HG03442 (cell line): ENCODE measurements at regions not wholly inside any gene's neighbourhood (a gene's known extent, or its start where the extent isn't known, plus 50 kb on each side); places are given as distances from the start of the nearest gene placed in this dataset.
"Not testable (repeated sequence)": the region's sequence is repeated elsewhere in the genome, so short reads cannot be mapped to it uniquely, and the experiment has no call there.

Experiments
- ATAC-seq: cut with Tn5 transposase; IDR thresholded peaks from one replicate; pipeline ENCODE4 v1.9.1; 2021; ENCODE audit warnings: mild to moderate bottlenecking, moderate library complexity; ENCODE audit not compliant: unreplicated experiment

DNA sequence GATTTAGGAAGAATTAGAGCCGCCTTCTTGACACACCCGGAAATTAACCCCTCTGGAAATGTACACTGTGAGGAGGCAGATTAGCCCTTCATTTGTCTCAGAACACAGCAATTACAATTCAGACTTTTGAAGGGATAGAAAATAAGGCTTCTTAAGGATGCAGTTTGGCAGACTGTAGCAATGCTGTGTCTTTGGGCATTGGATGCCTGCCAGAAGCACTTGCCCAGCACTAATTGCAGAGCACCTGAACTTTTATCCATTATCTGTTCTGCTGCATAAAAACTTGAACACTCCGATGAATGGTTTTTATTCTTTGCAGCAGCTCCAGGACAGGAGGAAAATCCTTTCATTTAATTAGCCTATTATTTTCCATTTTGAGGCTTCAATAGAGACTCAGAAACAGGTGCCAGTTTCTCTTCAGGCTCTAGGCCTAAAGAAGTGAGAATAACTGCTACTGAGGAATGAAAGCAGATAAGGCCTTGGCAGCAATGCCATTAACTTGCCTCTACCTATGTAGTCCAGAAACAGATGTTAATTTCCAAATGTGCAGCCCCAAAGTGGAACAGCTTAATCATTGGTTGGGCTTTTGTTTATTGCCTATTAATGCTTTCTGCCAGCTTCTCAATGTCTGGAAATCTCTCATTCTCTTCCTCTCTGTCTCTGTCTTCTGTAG is 418.5 kb downstream of the NSUN3 start:
- no peak for ATAC-seq

DNA sequence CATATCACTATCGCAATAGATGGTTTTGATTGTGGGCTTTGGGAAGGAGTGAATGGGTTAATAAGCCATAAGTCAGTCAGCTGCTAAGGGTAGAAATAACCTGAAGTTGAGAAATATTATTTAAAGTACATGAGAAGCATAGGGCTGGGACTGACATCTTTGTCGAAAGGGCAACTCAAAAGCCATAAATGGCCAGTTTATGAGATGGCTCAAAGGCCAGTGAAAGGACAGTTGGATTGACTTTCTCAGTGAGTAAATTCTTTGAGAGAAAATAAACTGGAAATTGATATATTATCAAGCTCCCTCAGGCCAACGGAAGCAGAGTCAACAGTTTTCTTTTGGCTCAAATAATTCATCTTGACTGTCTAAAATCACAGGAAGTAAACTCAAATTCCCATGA is 419.8 kb downstream of the NSUN3 start:
- ATAC-seq: no peak

DNA sequence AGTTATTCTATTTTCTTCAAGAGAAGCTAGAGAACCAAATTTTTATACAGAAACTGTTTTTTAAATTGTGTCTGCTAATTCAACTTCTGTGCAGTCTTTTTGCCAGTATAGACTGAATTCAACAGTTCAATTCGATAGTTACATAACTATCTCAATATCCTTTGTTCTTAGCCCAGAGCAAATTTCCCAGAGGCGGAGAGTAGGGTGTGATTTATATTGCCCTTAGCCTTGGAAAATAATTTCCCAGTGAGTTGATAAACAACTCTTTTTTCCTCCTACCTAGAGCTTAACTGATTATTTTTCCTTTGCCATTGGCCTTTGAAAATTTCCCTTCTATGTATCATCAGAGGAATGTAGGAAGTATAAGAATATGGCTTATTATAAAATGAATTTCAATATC is 420.5 kb downstream of the NSUN3 start:
- ATAC-seq: no peak

DNA sequence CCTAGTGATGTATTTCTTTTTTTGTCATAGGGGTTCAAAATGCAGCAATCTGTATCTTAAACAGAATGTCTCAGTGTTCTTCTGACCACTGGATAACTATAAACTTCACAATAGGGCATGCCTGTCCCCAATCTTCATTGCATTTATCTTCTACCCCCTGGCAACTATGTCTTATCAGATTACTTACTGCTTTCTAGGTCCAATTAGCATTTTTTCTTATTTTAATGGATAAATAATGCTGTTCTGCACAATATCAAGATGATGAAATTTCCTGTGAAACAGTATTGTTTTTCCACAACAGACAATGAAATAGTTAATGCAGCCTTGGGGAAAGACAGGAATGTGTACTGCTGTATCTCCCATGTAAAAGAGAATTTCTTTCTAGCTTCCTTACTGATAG is 432.1 kb downstream of the NSUN3 start:
- ATAC-seq: no peak

DNA sequence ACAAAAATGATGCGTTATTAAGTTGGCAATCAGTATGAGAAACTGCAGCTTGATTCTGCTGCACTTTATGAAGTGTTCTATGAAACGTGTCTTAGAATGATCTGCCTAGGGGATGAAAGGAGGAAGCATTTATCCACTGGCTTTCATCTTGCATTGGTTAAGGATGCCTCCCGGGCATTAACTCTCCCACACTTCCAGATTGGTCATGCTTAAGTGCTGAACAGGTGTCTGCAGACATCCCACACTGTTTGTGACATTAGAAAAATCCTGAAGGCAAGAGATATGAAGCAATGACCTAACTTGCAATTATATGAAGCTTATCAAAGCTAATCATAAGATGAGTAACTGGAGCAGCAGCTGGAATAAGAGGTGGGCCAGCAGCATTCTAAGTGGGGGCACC is 437.3 kb downstream of the NSUN3 start:
- ATAC-seq: no peak

DNA sequence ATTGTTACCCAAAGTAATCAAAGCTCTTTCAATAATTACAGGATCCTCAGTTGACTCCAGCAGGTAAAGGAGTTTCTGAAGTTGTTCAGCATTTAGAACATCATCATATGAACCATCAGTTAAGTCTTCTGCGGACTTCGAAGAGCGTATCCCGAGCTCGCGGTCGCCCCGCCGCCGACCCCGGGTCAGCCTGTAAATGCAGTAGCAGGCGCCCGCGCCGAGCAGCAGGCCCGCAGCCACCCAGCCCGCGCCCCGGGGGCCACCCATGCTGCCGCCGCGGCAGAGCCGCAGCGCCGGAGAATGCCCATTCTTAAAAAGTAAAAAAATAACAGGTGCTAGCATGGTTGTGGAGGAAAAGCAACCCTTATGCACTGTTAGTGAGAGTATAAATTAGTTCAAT is 444.5 kb downstream of the NSUN3 start:
- not testable (repeated sequence) for ATAC-seq

DNA sequence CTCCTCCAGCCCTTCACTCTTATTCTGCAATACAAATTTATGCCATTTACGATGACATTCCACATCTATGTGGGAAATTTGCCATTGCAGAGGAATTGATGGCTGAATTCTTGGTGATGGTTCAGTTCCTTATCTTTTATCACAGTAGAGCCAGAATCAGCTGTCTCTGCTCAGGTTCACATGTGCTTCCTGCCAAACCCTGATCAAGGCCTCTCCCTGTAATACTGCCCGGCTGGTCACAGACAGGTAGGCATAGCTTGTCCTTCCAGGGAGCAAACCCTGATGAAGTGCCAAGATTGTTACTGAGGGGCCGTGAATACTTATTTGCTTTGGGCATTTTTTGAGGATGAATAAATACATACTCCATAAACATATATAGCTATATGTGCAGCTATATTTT is 450.0 kb downstream of the NSUN3 start:
- no peak for ATAC-seq

DNA sequence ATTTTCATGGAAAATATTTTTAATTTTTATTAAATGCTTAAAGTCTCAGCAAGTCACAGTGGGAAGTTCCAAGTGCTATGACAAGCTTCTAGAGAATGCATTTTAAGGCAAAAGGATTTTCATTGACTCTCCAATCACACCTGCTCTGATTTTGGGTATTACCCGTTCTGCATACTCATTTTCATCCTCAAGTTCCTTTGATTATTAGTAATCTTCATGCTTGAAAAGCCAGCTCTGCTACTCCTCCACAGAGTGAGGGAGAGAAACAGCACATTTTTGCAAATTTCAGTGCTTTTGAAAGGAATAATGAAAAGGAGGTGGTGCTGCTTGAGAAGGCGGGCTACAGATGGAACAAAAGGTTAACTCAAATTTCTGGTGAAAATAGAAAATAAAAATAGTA is 450.7 kb downstream of the NSUN3 start:
- ATAC-seq: no peak

DNA sequence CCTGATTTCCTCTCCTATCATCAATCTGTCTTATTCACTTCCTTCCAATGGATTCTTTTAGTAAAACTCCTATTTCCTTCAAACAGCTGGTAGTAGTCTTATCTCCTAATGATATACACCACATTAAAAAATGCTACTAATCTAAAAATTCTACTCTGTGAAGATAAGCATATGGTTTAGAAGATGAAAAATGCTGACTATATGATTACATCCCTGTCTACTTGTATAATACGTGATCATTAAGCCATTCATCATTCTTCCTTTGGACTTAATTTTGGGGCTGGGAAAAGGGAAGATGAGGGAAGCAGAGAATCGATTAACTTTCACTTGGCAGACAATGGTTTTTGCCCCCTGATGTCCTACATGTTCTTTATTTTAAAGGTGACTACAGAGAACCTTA is 453.1 kb downstream of the NSUN3 start:
- no peak for ATAC-seq

DNA sequence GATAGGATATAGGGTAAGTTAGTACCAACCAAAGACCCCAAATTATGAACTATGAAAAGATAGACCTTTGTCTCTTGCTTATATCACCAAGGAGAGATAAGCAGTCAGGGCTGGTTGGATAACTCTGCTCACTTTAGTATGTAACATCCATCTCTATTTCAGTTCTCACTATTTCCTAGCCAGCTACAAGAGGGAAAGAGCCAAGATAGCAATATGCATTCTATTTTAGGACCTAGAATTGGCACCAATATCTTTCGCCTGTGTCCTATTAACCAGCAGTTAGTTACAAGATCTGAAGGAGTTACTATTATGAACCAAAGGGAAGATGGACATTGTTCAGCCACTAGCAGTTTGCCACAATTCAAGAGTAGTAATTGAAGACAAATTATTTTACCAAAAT is 457.5 kb downstream of the NSUN3 start:
- ATAC-seq: no peak

DNA sequence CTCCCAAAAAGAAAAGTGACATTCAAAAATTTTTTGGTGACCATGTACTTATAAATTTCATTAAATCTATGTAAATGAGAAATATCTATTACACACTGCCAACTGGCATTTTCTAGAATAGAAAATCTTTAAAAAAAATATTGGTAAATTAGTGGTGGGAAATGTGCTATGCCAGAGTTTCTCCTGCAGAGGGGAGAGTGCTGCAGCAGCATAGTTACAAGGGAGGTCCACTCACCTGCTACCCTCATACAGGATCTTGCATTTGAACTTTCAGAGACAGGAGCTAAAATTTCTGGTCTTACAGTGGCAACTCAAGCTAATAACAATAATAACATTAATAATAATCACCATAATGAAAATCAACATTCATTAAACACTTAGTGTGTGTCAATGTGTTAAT is 459.6 kb downstream of the NSUN3 start:
- no peak for ATAC-seq

DNA sequence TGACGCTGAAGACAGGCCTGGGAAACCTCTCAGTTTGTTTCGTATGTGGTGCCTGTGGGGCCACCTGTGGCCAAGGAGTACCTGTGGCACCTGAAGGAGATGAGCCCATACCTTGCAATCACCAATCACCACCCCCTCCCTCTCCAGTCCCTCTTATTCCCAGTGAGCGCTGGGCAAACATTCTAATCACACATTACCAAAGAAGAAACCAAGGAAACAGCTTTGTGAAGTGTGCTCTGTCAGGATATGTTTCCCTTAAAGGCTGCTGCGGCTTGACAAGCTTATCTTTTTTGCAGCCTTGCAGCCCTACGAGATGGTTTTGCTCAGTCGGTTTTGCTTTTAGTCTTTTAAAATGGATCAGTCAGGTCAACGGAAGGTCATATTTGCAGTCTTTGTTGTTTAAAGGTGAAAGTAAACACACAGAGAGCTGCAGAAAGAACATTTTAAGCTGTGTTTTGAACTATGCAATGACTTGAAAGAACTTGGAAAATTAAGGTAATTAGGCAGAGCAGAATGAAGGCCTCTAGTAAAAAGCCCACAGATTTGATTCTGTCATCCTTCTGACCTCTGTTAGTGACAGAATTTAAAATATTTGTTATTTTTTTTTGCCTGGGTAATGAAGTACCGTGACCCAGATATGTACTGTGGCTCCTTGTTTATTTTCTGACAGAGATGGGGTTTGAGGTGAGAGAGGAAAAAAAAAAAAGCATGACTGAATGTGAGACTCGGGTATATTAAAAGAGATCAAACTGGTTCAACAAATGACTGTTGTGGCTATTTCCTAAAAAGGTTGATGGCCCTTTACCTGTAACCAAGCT is 461.4 kb downstream of the NSUN3 start:
- ATAC-seq: no peak

DNA sequence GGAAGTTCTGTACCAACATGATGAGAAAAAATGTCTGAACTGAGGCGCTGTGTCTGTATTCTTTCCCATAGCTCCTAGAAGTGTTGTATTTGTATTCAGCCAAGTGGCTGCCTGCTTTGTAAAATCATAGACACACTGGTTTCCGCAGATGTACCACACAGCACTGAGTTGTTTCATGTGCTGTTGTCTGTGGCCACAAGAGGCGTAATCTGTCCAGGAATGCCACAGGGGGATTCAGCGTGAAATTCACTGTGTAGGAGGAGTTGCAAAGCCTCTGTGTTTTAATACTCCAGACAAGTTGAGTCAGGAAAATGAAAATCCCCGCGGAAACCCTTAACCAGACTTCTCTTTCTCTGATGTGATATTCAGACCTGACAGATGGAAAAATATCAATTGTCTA is 462.2 kb downstream of the NSUN3 start:
- no peak for ATAC-seq

DNA sequence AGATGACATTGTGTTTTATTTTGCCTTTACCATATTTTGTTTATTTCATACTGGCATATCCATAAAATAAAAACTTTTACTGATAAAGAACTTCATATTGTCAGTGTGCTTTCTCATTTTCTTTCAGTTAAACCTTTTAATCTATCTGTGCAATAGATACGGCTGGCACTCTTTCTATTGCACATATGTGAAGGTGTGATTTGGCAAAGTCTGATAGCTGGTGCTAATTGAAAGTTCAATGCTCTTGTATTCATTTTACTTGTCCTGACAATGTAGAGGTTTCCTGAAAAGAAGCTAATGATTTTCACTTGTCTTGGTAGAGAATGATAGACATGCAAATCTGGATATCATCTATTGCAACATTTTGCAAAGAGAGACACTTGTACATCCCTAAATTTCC is 467.0 kb downstream of the NSUN3 start:
- ATAC-seq: no peak

DNA sequence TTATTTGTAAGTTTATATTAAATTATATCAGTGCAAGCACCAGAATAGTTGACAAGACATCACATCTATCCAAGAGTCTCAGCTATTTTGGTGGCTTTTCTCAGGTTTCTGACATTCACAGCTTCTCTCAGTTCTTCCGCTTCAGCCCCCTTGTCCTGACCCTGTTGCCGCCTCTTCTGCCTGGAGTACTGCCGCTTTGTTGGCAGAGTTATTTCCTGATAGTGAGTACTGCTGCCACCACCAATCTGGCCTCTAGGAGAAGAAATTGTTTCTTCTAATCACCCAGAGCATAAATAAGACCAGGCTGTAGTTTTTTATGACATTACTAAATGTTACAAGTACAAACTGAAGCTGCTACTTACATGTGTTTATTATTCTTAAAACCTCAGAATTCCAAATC is 470.1 kb downstream of the NSUN3 start:
- no peak for ATAC-seq

DNA sequence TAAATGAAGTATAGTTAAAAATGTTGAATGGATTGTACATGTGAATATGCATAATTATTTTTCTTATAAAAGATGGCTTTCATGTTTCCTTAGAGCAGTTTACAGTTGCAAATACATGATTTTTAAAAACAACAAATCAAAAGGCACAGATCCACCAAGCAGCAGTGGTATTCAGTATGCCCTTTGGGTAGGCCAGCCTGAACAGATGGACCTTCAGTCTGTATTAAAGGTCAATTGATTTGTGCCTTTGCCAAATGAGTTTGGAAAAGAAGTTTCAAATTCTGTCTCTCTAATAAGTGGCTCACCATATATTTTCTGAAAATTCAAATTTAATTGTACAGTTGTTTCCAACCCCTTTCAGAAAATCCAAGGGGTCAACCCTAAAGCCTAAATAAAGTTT is 477.1 kb downstream of the NSUN3 start:
- no peak for ATAC-seq

DNA sequence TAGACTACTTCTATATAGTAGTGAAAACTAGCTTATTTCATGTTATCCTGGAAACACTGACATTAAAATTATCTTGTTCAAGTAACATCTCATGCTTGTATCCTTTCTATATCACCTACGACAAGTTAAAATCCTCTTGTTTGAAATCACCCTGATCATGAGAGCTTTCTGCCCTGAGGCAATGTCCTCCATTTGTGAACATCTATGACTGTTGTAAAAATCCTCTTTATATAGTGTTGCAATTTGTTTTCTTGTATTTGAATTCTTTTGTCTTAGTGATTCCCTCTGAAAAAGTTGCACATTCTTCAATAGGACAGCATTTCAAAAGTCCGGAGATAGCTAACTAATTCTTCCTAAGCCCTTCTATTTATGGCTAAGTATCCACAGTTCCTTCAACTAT is 480.3 kb downstream of the NSUN3 start:
- ATAC-seq: no peak

DNA sequence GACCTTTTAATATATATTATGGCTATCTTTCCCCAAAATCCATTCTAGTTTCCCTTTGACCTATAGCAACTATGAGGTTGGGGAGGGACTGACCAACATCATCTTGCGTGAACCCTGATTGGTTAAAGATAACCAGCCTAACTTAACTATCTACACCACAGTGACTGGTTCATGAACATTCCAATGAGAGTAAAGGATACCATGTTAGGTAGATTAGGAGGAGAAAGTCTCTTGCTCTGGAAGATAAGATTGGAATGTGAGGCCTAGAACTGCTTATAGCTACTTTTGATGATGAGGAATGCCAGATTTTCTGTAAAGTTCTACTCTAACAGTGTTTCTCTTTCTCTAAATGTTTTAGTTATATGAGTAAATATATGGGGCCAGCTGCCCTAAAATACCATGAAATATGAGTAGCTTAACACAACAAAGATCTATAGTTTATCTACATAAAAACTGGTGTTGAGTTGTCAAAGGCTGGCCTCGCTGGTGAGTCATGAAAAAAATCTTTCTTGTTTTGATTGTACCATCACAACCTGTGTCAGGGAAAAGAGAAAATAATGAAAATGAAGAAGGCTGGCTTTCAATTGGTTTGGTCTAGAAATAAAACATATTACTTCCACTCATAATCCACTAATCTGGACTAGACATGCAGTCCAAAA is 481.4 kb downstream of the NSUN3 start:
- ATAC-seq: no peak

DNA sequence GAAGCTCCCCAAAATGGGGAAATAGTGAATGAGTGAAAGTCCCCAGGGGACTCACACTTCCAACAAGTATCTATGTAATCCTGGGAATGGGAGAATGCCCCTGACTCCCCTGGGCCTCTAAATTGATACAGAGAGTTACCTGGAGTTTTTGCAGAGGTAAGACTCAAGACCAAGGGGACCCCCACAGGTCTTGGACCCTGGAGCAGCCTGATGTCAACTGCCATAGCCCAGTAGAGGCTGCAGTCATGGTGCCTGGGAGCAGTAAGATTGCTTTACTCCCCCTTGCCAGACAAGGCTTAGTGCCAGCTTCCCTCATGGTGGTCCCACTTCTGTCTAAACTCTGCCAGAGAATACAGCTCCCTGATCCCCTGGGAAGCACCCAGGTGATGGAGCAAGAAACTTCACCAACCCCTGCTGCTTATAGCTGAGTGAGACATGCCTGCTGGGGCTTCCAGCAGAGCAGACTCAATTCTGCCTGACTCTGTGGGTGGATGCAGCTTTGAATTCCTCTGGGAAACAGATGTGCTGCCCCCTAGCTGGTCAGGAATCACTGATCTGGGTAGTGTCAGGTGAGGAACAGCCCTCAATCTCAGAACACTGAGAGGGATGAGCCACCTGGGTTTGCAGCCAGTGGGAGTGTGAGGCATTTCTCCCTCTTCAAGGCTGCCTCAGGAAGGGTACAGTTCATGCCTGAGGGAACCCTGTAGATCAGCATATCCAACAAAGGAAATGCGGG is 485.9 kb downstream of the NSUN3 start:
- no peak for ATAC-seq

DNA sequence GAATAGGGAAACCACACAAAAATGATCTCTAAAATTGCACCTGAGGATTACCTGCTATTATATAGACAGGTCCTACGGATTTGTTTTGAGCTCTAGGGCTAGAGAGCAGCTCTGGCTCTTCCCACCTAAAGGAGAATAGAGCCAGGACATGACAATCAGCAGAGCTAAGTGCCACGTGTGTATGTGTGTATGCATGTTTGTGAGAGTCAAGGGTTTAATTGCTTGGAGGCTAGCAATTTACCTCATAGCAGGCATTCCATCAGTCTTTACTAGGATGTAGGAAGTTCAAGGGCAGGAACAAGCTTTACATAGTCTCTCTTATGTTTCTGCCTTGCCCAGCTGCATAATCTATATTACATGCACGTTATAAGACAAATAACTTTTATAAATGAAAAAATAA is 498.2 kb downstream of the NSUN3 start:
- no peak for ATAC-seq

DNA sequence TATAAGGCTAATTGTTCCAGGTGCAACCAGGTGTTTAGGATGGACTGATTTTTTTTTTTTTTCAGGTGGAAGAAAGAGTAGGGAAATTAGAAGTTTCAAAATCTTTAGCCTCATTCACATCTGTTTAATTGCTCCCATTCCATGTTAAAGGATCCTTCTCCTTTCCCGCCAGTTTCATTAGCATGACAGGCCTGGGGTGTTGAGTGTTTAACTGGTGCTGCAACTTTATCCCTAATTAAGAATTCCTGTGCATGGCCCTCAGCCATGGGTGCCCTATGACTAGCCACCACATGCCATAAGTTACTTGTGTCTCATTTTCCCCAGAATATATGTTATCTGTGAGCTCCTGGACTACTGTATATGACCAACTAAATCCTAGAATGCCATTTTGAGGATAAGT is 501.4 kb downstream of the NSUN3 start:
- no peak for ATAC-seq

DNA sequence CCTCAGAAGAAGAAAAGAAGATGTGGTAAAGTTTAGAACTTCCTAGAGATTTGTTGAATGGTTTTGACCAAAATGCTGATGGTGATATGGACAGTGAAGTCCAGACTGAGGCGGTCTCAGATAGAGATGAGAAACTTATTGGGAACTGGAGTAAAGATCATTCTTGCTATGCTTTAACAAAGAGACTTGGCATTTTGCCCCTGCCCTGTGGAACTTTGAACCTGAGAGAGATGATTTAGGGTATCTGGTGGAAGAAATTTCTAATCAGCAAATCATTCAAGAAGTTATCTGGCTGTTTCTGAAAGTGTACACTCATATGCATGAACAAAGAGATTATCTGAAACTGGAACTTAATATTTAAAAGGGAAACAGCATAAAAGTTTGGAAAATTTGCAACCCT is 505.2 kb downstream of the NSUN3 start:
- ATAC-seq: no peak
